Fibroblast of villous mesenchyme (primary cell): ENCODE measurements at regions not wholly inside any gene's neighbourhood (a gene's known extent, or its start where the extent isn't known, plus 50 kb on each side); places are given as distances from the start of the nearest gene placed in this dataset.

ENCODE experiments used
- DNase-seq: peaks from one replicate; pipeline ENCODE4 v3.0.0-alpha.2; 2010; ENCODE audit warnings: low read depth
- H3K4me3 ChIP-seq: 2 replicates; pipeline ENCODE4 v1.5.1; 2011; ENCODE audit warnings: low read depth, mild to moderate bottlenecking, low read length
- TF ChIP-seq, protein P1 (sequence below): IDR thresholded peaks from 2 replicates; pipeline ENCODE4 v1.5.1; 2012; ENCODE audit warnings: low read depth, mild to moderate bottlenecking, low read length; ENCODE audit not compliant: insufficient read depth

DNA sequence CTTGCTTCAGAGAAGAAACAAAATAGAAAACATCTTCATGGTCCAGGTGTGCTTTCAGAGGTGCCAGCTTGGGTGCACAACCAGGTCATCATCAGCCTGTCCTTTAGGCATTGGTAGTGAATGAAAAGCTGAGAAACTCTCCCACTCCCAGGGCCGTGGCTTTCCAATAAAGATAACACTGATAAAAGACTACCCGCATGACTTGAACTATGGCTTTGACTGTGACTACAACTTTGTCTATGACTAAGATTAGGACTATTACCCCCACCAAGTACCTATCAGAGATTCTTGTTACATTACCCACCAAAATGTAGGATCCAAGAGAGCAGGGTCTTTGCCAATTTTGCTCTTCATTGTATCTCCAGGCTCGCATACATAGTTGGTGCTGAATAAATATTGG lies 115.2 kb downstream of the EDEM1 start:
- H3K4me3 ChIP-seq = no peak overlapping the region
- TF ChIP-seq, protein P1, sequence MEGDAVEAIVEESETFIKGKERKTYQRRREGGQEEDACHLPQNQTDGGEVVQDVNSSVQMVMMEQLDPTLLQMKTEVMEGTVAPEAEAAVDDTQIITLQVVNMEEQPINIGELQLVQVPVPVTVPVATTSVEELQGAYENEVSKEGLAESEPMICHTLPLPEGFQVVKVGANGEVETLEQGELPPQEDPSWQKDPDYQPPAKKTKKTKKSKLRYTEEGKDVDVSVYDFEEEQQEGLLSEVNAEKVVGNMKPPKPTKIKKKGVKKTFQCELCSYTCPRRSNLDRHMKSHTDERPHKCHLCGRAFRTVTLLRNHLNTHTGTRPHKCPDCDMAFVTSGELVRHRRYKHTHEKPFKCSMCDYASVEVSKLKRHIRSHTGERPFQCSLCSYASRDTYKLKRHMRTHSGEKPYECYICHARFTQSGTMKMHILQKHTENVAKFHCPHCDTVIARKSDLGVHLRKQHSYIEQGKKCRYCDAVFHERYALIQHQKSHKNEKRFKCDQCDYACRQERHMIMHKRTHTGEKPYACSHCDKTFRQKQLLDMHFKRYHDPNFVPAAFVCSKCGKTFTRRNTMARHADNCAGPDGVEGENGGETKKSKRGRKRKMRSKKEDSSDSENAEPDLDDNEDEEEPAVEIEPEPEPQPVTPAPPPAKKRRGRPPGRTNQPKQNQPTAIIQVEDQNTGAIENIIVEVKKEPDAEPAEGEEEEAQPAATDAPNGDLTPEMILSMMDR = no peak
- DNase-seq = no peak

GRCh38 chr3:5304188-5304587 lies 116.7 kb downstream of the EDEM1 start:
- TF ChIP-seq, protein P1 = no peak
- H3K4me3 ChIP-seq = no peak overlapping the region
- DNase-seq = no peak

DNA sequence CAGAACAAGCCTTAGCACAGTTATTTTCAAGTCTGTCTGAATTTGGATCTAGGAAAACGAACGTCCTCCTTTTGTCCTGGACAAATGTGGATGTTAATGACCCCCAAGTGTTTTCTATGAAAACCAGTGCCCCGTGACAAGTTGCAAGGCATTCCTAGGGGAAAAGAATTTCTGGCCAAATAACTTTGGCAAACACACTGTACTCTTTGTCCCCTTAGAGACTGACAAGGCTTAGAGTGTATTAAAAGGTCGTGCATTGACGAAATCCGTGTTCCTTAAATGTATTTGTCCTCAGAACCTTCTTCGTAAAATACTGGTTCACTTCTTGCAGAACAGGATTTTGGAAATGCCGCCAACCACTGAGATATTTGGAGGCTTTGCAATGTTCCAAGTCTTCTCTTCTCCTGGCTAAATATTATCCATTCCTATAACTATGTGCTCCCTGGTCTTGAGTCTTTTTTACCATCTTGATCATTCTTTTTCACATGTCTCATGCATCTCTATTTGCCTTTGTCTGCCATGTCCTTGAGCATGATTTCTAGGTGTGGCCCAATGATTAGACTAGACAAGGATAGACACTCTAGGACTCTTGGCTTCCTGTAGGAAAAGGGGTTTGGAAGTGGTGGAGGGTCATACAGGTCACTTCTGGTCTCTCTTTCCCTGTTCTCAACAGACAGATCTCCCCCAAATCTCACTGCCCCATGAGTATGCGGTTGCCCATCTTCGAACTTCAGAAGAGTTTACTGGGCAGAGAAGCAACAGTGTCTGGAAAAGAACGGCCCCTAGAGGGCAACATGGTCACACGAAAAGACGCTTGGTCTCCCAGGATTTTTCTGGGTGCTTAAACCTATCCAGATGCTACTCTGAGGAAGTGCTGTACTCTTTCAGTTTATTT lies 117.5 kb downstream of the EDEM1 start:
- DNase-seq = peak; percentile 48
- H3K4me3 ChIP-seq = no peak overlapping the region

DNA sequence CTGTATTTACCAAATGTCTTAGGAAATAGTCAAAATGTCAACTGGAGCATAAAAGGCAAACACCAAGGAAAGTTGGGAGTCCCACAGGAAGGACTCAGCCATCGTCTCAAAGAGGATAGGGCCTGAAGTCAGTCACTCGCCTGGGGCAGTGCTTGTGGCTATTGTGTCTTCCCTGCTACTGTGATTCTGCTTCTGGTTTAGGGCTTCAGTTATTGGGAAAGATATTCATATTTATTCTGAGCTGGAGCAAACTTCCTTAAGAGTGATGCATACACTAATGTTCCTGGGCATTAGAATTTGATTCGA lies 118.1 kb downstream of the EDEM1 start:
- no peak overlapping the region for H3K4me3 ChIP-seq
- TF ChIP-seq, protein P1 = no peak
- DNase-seq = no peak

More for the DNA sequence above, 117.5 kb downstream of the EDEM1 start:
- TF ChIP-seq, protein P1 = peak; percentile 72

GRCh38 chr3:5309171-5309570 lies 121.7 kb downstream of the EDEM1 start:
- TF ChIP-seq, protein P1 = no peak
- DNase-seq = no peak

DNA sequence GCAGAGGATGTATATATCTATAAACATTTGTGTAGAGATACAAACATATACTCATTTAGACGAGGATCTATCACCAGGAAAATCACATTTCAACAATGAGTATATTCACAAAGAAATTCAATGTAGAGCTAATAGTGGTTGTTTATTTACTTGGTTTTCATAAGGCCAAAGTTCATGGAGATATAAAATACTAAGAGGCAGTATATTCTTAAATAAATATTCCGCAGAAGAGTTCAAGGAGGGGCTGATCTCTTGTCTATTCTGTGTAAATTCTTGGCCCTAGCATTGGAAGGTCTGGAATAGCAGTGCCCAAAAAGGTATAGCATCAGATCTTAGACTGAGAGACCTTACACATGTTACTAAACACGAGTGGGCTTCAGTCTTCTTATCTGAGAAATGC lies 122.1 kb downstream of the EDEM1 start:
- no peak overlapping the region for H3K4me3 ChIP-seq
- TF ChIP-seq, protein P1 = no peak
- DNase-seq = no peak

More at GRCh38 chr3:5309171-5309570, 121.7 kb downstream of the EDEM1 start:
- no peak overlapping the region for H3K4me3 ChIP-seq
